ENCODE measurements at regions not wholly inside any gene's neighbourhood (a gene's known extent, or its start where the extent isn't known, plus 50 kb on each side); places are given as distances from the start of the nearest gene placed in this dataset.

DNA sequence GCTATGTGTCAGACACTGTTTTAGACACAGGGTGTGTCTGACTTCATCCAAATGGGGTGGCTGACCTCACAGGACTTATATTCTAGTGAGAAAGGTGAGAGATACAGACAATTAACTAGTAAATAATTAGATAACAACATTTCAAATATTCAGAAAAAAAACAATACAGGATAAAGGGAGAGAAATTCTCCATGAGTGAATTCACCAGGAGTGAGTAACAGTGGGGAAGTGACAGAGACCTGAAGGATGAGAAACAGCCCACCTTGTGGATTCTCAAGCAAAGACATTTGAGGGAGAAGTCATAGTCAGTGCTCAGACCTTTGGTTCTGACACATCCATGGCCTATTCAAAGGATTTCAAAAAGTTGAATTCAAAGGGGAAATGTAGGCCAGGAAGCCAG lies 627.9 kb downstream of the IQCM start:
- TF ChIP-seq, protein P1, sequence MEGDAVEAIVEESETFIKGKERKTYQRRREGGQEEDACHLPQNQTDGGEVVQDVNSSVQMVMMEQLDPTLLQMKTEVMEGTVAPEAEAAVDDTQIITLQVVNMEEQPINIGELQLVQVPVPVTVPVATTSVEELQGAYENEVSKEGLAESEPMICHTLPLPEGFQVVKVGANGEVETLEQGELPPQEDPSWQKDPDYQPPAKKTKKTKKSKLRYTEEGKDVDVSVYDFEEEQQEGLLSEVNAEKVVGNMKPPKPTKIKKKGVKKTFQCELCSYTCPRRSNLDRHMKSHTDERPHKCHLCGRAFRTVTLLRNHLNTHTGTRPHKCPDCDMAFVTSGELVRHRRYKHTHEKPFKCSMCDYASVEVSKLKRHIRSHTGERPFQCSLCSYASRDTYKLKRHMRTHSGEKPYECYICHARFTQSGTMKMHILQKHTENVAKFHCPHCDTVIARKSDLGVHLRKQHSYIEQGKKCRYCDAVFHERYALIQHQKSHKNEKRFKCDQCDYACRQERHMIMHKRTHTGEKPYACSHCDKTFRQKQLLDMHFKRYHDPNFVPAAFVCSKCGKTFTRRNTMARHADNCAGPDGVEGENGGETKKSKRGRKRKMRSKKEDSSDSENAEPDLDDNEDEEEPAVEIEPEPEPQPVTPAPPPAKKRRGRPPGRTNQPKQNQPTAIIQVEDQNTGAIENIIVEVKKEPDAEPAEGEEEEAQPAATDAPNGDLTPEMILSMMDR (IDR thresholded peaks at IDR 0.05) = no peak
- TF ChIP-seq EZH2 (IDR thresholded peaks at IDR 0.05; ENCODE audit: borderline replicate concordance, insufficient read depth, low read depth, low read length, poor library complexity, severe bottlenecking) = no peak

All from B cell (primary cell).